H1 (cell line): ENCODE measurements at regions not wholly inside any gene's neighbourhood (a gene's known extent, or its start where the extent isn't known, plus 50 kb on each side); places are given as distances from the start of the nearest gene placed in this dataset.

ENCODE experiments used
- CTCF ChIA-PET: fragments of 300-600 bp; sonication (Branson Sonifier 250); formaldehyde crosslinking; loops from one replicate; lab custom pipeline; 2021; ENCODE audit not compliant: partially characterized antibody; lab: Charles Lee
- POLR2A ChIA-PET: fragments of 300-600 bp; sonication (Branson Sonifier 250); formaldehyde crosslinking; loops from one replicate; lab custom pipeline; 2021; ENCODE audit warnings: inconsistent platforms; ENCODE audit not compliant: partially characterized antibody; lab: Charles Lee
- DNase-seq, 2 experiments: peaks; one replicate each; pipeline versions ENCODE4 v3.0.0 to v3.0.0-alpha.2; 2010 to 2022; ENCODE audit warnings: low spot score in 2 of 2, low read depth in 1 of 2, mixed read lengths in 1 of 2
- FAIRE-seq: peaks from 2 replicates; lab custom pipeline; 2011; peaks lifted over from hg19 to GRCh38; lab: Jason Lieb, UNC
- H2AFZ ChIP-seq: 2 replicates; pipeline ENCODE4 v1.8.1; 2012; ENCODE audit warnings: low read length, inconsistent platforms
- H2AK5ac ChIP-seq: 2 replicates; pipeline ENCODE4 v1.6.1; 2013; ENCODE audit warnings: low read depth, low read length
- H2BK120ac ChIP-seq: replicated peaks from 2 replicates; pipeline ENCODE3; 2013; ENCODE audit warnings: low read depth, low read length, inconsistent platforms
- H2BK12ac ChIP-seq: 2 replicates; pipeline ENCODE4 v1.6.1; 2013; ENCODE audit warnings: low read depth, low read length
- H2BK15ac ChIP-seq: 2 replicates; pipeline ENCODE4 v1.6.1; 2013; ENCODE audit warnings: low read length
- H2BK20ac ChIP-seq: 2 replicates; pipeline ENCODE4 v1.6.1; 2013; ENCODE audit warnings: low read length
- H2BK5ac ChIP-seq: 2 replicates; pipeline ENCODE4 v1.6.1; 2013; ENCODE audit warnings: low read depth, low read length
- H3K14ac ChIP-seq: 2 replicates; pipeline ENCODE4 v1.6.1; 2013; ENCODE audit warnings: inconsistent platforms; ENCODE audit not compliant: insufficient read length
- H3K18ac ChIP-seq: 2 replicates; pipeline ENCODE4 v1.6.1; 2013; ENCODE audit warnings: low read length; ENCODE audit errors: extremely low read depth
- H3K23ac ChIP-seq: 2 replicates; pipeline ENCODE4 v1.6.1; 2013; ENCODE audit warnings: inconsistent platforms; ENCODE audit not compliant: insufficient read length
- H3K23me2 ChIP-seq: 2 replicates; pipeline ENCODE4 v1.6.1; 2013; ENCODE audit warnings: low read depth, low read length
- H3K27ac ChIP-seq: 2 replicates; pipeline ENCODE4 v1.6.1; 2011; ENCODE audit warnings: low read depth, low read length, inconsistent platforms
- H3K27me3 ChIP-seq, 4 experiments: replicated peaks in 1 of 4; 1 replicate in 1 of 4; 2 replicates in 3 of 4; pipeline versions ENCODE4 v1.6.1 to v1.8.1; 2011 to 2013; ENCODE audit warnings: low read length in 3 of 4, mild to moderate bottlenecking in 3 of 4, inconsistent platforms in 2 of 4, mixed read lengths in 2 of 4, moderate library complexity in 1 of 4; ENCODE audit not compliant: control insufficient read depth in 3 of 4, insufficient read depth in 3 of 4; ENCODE audit errors: extremely low read depth in 1 of 4
- H3K36me3 ChIP-seq, 4 experiments: 2 replicates each; pipeline versions ENCODE4 v1.6.1 to v1.8.1; 2011 to 2013; ENCODE audit warnings: mild to moderate bottlenecking in 4 of 4, low read length in 3 of 4, moderate library complexity in 2 of 4, control low read depth in 1 of 4, inconsistent platforms in 1 of 4; ENCODE audit not compliant: insufficient read depth in 4 of 4, control insufficient read depth in 2 of 4
- H3K4ac ChIP-seq: replicated peaks from 2 replicates; pipeline ENCODE3; 2013; ENCODE audit warnings: low read length, low read depth, mixed read lengths, inconsistent platforms; ENCODE audit not compliant: insufficient read length
- H3K4me1 ChIP-seq, 4 experiments: replicated peaks in 1 of 4; 1 replicate in 1 of 4; 2 replicates in 3 of 4; pipeline versions ENCODE4 v1.6.1 to v1.8.1; 2011 to 2013; ENCODE audit warnings: low read length in 3 of 4, inconsistent platforms in 2 of 4, mixed read lengths in 1 of 4; ENCODE audit not compliant: insufficient read depth in 4 of 4, control insufficient read depth in 3 of 4
- H3K4me2 ChIP-seq, 2 experiments: 2 replicates each; pipeline versions ENCODE4 v1.6.1 to v1.8.1; 2011 to 2013; ENCODE audit warnings: low read depth in 2 of 2, low read length in 2 of 2, control low read depth in 1 of 2, inconsistent platforms in 1 of 2, mild to moderate bottlenecking in 1 of 2; ENCODE audit not compliant: insufficient read depth in 1 of 2
- H3K4me3 ChIP-seq, 4 experiments: fragments of 200-600, 300-600 bp in 1 of 4; sonication (generic), shearing (Covaris generic), sonication (Bioruptor Twin) in 1 of 4; 2 replicates each; pipeline versions ENCODE4 v1.5.1 to v1.8.1; 2011 to 2016; ENCODE audit warnings: low read length in 4 of 4, low read depth in 3 of 4, control low read depth in 2 of 4, inconsistent platforms in 2 of 4, mild to moderate bottlenecking in 2 of 4, mixed read lengths in 1 of 4, moderate library complexity in 1 of 4; ENCODE audit not compliant: insufficient read depth in 2 of 4; ENCODE audit errors: extremely low read depth in 1 of 4
- H3K56ac ChIP-seq: replicated peaks from 2 replicates; pipeline ENCODE3; 2013; ENCODE audit warnings: low read depth, mild to moderate bottlenecking, mixed read lengths, low read length, inconsistent platforms; ENCODE audit not compliant: insufficient read length
- H3K79me1 ChIP-seq: 2 replicates; pipeline ENCODE4 v1.6.1; 2013; ENCODE audit warnings: low read depth, low read length, control low read depth
- H3K79me2 ChIP-seq, 2 experiments: 2 replicates each; pipeline versions ENCODE4 v1.6.1 to v1.8.1; 2012 to 2013; ENCODE audit warnings: low read length in 2 of 2, mild to moderate bottlenecking in 2 of 2, inconsistent platforms in 1 of 2; ENCODE audit not compliant: insufficient read depth in 2 of 2, control insufficient read depth in 1 of 2
- H3K9ac ChIP-seq, 4 experiments: replicated peaks in 1 of 4; 1 replicate in 1 of 4; 2 replicates in 3 of 4; pipeline versions ENCODE4 v1.6.1 to v1.8.1; 2011 to 2013; ENCODE audit warnings: low read depth in 3 of 4, low read length in 3 of 4, control low read depth in 2 of 4, mild to moderate bottlenecking in 2 of 4, moderate library complexity in 2 of 4, inconsistent platforms in 1 of 4; ENCODE audit errors: extremely low read depth in 1 of 4
- H3K9me3 ChIP-seq, 2 experiments: 2 replicates each; pipeline versions ENCODE4 v1.6.1 to v1.8.1; 2012 to 2013; ENCODE audit warnings: mild to moderate bottlenecking in 2 of 2, moderate library complexity in 2 of 2, control low read depth in 1 of 2, inconsistent platforms in 1 of 2, low read depth in 1 of 2, low read length in 1 of 2, mixed read lengths in 1 of 2; ENCODE audit not compliant: insufficient read depth in 2 of 2
- H4K20me1 ChIP-seq, 2 experiments: replicated peaks in 1 of 2; 2 replicates each; pipeline versions ENCODE3 to v1.8.1; 2011 to 2013; ENCODE audit warnings: inconsistent platforms in 2 of 2, low read length in 2 of 2, mild to moderate bottlenecking in 1 of 2; ENCODE audit not compliant: insufficient read depth in 2 of 2, control insufficient read depth in 1 of 2
- H4K5ac ChIP-seq: 2 replicates; pipeline ENCODE4 v1.6.1; 2013; ENCODE audit warnings: low read length, low read depth, mixed read lengths, inconsistent platforms; ENCODE audit not compliant: insufficient read length
- H4K8ac ChIP-seq: 2 replicates; pipeline ENCODE4 v1.8.0; 2013; ENCODE audit warnings: mild to moderate bottlenecking, moderate library complexity, low read length, inconsistent platforms; ENCODE audit not compliant: insufficient read depth; ENCODE audit errors: extremely low read depth
- H4K91ac ChIP-seq: replicated peaks from 2 replicates; pipeline ENCODE3; 2013; ENCODE audit warnings: low read length, mixed read lengths, inconsistent platforms; ENCODE audit not compliant: insufficient read length
- ASH2L ChIP-seq: fragments of 200-600, 300-600 bp; sonication (generic); IDR thresholded peaks from one replicate; pipeline ENCODE4 v1.7.1; 2017; ENCODE audit warnings: low read length
- BCL11A ChIP-seq, 2 experiments: IDR thresholded peaks; one replicate each; pipeline ENCODE4 v1.6.1; 2011; ENCODE audit warnings: low read depth in 2 of 2, low read length in 2 of 2, mild to moderate bottlenecking in 2 of 2
- BRCA1 ChIP-seq: IDR thresholded peaks from 2 replicates; pipeline ENCODE4 v1.6.1; 2012; ENCODE audit warnings: low read depth, low read length, improper control_type of control experiment
- EP300 ChIP-seq, 2 experiments: IDR thresholded peaks; 1 replicate in 1 of 2; 2 replicates in 1 of 2; pipeline ENCODE4 v1.6.1; 2011 to 2012; ENCODE audit warnings: low read depth in 2 of 2, low read length in 2 of 2, mild to moderate bottlenecking in 2 of 2, borderline replicate concordance in 1 of 2, inconsistent platforms in 1 of 2, moderate library complexity in 1 of 2
- FOSL1 ChIP-seq: IDR thresholded peaks from 2 replicates; pipeline ENCODE4 v1.6.1; 2011; ENCODE audit warnings: mild to moderate bottlenecking, low read depth, low read length, moderate library complexity; ENCODE audit not compliant: insufficient read depth
- HDAC2 ChIP-seq, 2 experiments: fragments of 300-600 bp in 1 of 2; sonication (generic) in 1 of 2; IDR thresholded peaks; 2 replicates each; pipeline ENCODE4 v1.6.1; 2011 to 2012; ENCODE audit warnings: low read depth in 2 of 2, low read length in 2 of 2, mild to moderate bottlenecking in 2 of 2, moderate library complexity in 2 of 2, borderline replicate concordance in 1 of 2, inconsistent platforms in 1 of 2
- KDM1A ChIP-seq: fragments of 200-600, 300-600 bp; sonication (generic); IDR thresholded peaks from 2 replicates; pipeline ENCODE4 v1.7.1; 2016; ENCODE audit warnings: mild to moderate bottlenecking, low read length, borderline replicate concordance
- KDM5A ChIP-seq: fragments of 200-600 bp; IDR thresholded peaks from 2 replicates; pipeline ENCODE4 v1.7.1; 2012; ENCODE audit warnings: mild to moderate bottlenecking, low read length, inconsistent platforms, mixed read lengths
- POLR2A ChIP-seq, 2 experiments: IDR thresholded peaks; 1 replicate in 1 of 2; 2 replicates in 1 of 2; pipeline ENCODE4 v1.6.1; 2011; ENCODE audit warnings: low read depth in 2 of 2, low read length in 2 of 2, mild to moderate bottlenecking in 2 of 2; ENCODE audit errors: control extremely low read depth in 1 of 2
- RAD21 ChIP-seq, 2 experiments: IDR thresholded peaks in 1 of 2; conservative IDR thresholded peaks in 1 of 2; 2 replicates each; pipeline ENCODE4 v1.6.1; 2011; ENCODE audit warnings: low read depth in 2 of 2, low read length in 2 of 2, improper control_type of control experiment in 1 of 2, inconsistent platforms in 1 of 2, mild to moderate bottlenecking in 1 of 2, moderate library complexity in 1 of 2
- RXRA ChIP-seq: IDR thresholded peaks from 2 replicates; pipeline ENCODE4 v1.6.1; 2011; ENCODE audit warnings: low read depth, mild to moderate bottlenecking, low read length, moderate library complexity; ENCODE audit not compliant: insufficient read depth
- SIN3A ChIP-seq, 2 experiments: IDR thresholded peaks in 1 of 2; conservative IDR thresholded peaks in 1 of 2; 2 replicates each; pipeline ENCODE4 v1.6.1; 2011 to 2012; ENCODE audit warnings: low read length in 2 of 2, improper control_type of control experiment in 1 of 2, low read depth in 1 of 2, mild to moderate bottlenecking in 1 of 2
- TBP ChIP-seq: IDR thresholded peaks from 2 replicates; pipeline ENCODE4 v1.6.1; 2011; ENCODE audit warnings: low read depth, low read length, improper control_type of control experiment

DNA sequence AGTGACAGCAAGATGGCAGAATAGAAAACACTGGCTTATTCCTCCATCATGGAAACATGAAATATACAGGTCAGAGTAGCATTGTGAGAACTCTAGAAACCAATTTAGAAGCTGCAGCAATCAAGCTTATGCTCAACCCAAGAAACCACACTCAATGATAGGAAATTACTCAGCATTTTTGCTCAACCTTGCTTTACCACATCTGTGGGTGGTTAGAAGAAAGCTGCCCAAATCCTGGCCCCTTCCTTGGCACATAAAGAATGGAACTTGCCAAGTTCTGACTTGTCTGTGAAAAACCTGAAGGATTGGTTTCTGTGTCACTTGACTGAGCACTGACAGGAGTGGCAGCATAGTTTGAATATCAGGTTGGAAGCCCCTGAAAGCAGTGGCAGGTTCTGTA is 108.0 kb upstream of the MOCS1 start:
- FAIRE-seq (no peak), DNase-seq (no peak)
- Histone ChIP-seq H2BK12ac (no peak overlapping the region), H3K27me3 (no peaks in the 10 kb centered on the region), H3K9ac (no peak overlapping the region), H3K9me3 (peaks cover 3 to 5% of the 10 kb centered on the region in 2 experiments; a peak in 1 of 4 replicates), H3K27ac (no peak overlapping the region), H3K79me1 (no peaks in the 10 kb centered on the region), H4K8ac (no peak overlapping the region), H3K18ac (no peak overlapping the region), H3K14ac (no peak overlapping the region), H3K4me3 (no peak overlapping the region), H2BK15ac (no peak overlapping the region), H3K23ac (no peak overlapping the region), H3K36me3 (no peaks in the 10 kb centered on the region), H2BK20ac (no peak overlapping the region), H3K4me1 (peaks cover 0 to 7% (median 3%) of the 10 kb centered on the region in 4 experiments; a peak in 3 of 7 replicates), H2BK5ac (no peak overlapping the region), H4K5ac (no peak overlapping the region), H3K56ac (no peak overlapping the region), H3K4ac (no peak overlapping the region), H2AFZ (no peak overlapping the region), H2AK5ac (no peak overlapping the region), H4K91ac (no peak overlapping the region), H3K23me2 (no peaks in the 10 kb centered on the region), H3K79me2 (no peaks in the 10 kb centered on the region), H4K20me1 (no peaks in the 10 kb centered on the region), H2BK120ac (no peak overlapping the region), H3K4me2 (no peak overlapping the region)
- TF ChIP-seq EP300 (IDR thresholded peaks at IDR 0.05; ENCODE audit: borderline replicate concordance in 1 of 2, low read depth in 2 of 2, low read length in 2 of 2) = no peak
- no peak for TF ChIP-seq ASH2L
- no peak for TF ChIP-seq HDAC2 (IDR thresholded peaks at IDR 0.05; ENCODE audit: borderline replicate concordance in 1 of 2, low read depth in 2 of 2, low read length in 2 of 2)
- no peak for TF ChIP-seq BCL11A (IDR thresholded peaks at IDR 0.05; ENCODE audit: low read depth in 2 of 2, low read length in 2 of 2)
- TF ChIP-seq KDM1A = no peak
- TF ChIP-seq RXRA = no peak
- no peak for TF ChIP-seq FOSL1
- no peak for TF ChIP-seq KDM5A
- TF ChIP-seq BRCA1 = no peak
- no peak for TF ChIP-seq RAD21 (IDR thresholded peaks at IDR 0.05 in 1 of 2, conservative IDR thresholded peaks at IDR 0.05 in 1 of 2; ENCODE audit: low read depth in 2 of 2, low read length in 2 of 2)
- TF ChIP-seq TBP = no peak
- TF ChIP-seq POLR2A (IDR thresholded peaks at IDR 0.05; ENCODE audit: control extremely low read depth in 1 of 2, low read depth in 2 of 2, low read length in 2 of 2) = no peak
- TF ChIP-seq SIN3A (conservative IDR thresholded peaks at IDR 0.05 in 1 of 2, IDR thresholded peaks at IDR 0.05 in 1 of 2; ENCODE audit: low read depth in 1 of 2, low read length in 2 of 2) = no peak
- ChIA-PET CTCF (interaction anchor here (1.1 kb wide), 1 partner anchor 25 kb away, joined by 4 read pairs; no protein-coding TSS in a partner anchor), POLR2A (no interaction called here)
